Osteocyte (in vitro differentiated cells): ENCODE measurements at regions not wholly inside any gene's neighbourhood (a gene's known extent, or its start where the extent isn't known, plus 50 kb on each side); places are given as distances from the start of the nearest gene placed in this dataset.

ENCODE experiments used
- DNase-seq: peaks from one replicate; pipeline ENCODE4 v3.0.0; 2021; ENCODE audit warnings: mixed read lengths; ENCODE audit not compliant: unreplicated experiment; ENCODE audit errors: extremely low spot score
- H3K27ac Mint-ChIP-seq: one replicate; pipeline ENCODE4 v1.8.0; 2021; ENCODE audit warnings: mild to moderate bottlenecking, mixed read lengths; ENCODE audit not compliant: unreplicated experiment
- H3K27me3 Mint-ChIP-seq: one replicate; pipeline ENCODE4 v1.8.0; 2021; ENCODE audit warnings: mixed read lengths; ENCODE audit not compliant: unreplicated experiment
- H3K36me3 Mint-ChIP-seq: one replicate; pipeline ENCODE4 v1.8.0; 2021; ENCODE audit warnings: mixed read lengths; ENCODE audit not compliant: unreplicated experiment
- H3K4me1 Mint-ChIP-seq: one replicate; pipeline ENCODE4 v1.8.0; 2021; ENCODE audit warnings: mixed read lengths; ENCODE audit not compliant: unreplicated experiment
- H3K4me3 Mint-ChIP-seq: one replicate; pipeline ENCODE4 v1.8.0; 2021; ENCODE audit warnings: mild to moderate bottlenecking, moderate library complexity, mixed read lengths; ENCODE audit not compliant: unreplicated experiment
- H3K9me3 Mint-ChIP-seq: one replicate; pipeline ENCODE4 v1.8.0; 2021; ENCODE audit warnings: mixed read lengths; ENCODE audit not compliant: unreplicated experiment
- TF ChIP-seq, protein P1 (sequence below): fragments of 200-600 bp; sonication (generic); IDR thresholded peaks from 2 replicates; pipeline ENCODE4 v1.5.0; 2021; ENCODE audit warnings: antibody characterized with exemption, mild to moderate bottlenecking, moderate library complexity

DNA sequence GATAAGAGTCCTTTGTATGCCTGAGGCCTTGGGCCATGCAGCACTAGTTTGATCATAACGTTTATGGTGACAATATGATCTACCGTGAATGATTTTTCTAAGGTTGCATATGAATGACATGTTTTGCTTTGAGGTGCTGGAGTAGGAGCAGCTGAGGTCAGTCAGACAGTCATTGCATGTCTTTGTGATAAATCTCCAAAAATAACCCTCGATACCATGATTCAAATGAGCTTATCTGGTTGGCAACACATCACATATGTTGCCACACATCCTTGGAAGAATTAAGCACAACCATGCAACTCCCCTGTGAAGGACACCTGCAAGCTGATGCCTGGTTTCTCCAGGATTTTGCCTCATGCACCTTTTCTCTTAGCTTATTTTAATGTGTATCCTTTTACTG, 394.5 kb downstream of the LTN1 start:
- H3K4me3 Mint-ChIP-seq, result no peak overlapping the region
- DNase-seq, result no peak
- no peaks in the 10 kb centered on the region for H3K4me1 Mint-ChIP-seq
- no peaks in the 10 kb centered on the region for H3K27me3 Mint-ChIP-seq
- TF ChIP-seq, protein P1, sequence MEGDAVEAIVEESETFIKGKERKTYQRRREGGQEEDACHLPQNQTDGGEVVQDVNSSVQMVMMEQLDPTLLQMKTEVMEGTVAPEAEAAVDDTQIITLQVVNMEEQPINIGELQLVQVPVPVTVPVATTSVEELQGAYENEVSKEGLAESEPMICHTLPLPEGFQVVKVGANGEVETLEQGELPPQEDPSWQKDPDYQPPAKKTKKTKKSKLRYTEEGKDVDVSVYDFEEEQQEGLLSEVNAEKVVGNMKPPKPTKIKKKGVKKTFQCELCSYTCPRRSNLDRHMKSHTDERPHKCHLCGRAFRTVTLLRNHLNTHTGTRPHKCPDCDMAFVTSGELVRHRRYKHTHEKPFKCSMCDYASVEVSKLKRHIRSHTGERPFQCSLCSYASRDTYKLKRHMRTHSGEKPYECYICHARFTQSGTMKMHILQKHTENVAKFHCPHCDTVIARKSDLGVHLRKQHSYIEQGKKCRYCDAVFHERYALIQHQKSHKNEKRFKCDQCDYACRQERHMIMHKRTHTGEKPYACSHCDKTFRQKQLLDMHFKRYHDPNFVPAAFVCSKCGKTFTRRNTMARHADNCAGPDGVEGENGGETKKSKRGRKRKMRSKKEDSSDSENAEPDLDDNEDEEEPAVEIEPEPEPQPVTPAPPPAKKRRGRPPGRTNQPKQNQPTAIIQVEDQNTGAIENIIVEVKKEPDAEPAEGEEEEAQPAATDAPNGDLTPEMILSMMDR, result no peak
- peaks cover 21% of the 10 kb centered on the region for H3K9me3 Mint-ChIP-seq
- no peak overlapping the region for H3K27ac Mint-ChIP-seq
- no peaks in the 10 kb centered on the region for H3K36me3 Mint-ChIP-seq

DNA sequence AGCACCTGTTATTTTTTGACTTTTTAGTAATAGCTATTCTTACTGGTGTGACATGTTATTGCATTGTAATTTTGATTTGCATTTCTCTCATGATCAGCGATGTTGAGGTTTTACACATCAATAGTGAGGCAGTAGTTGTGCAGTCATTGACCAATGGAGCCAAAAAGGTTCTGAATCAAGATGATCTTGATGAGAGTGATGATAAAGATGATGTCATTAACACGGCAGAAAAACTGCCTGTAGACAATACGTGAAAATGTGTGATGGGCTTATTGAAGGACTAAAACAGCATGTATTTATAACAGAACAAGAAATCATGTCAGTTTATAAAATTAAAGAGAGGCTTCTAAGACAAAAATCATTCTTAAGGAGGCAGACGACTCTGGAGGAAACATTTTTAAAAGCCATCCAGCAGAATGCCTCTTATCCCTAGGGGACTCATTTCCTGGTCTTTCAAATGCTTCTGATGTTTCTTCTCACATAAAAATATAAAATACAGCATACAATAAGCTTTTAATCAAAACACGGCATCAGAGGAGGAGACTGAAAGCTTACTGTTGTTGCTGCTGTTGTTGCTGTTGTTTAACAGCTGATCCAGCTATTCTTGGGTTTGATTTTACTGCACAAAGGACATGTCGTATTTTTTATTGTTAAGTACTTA, 400.3 kb downstream of the LTN1 start:
- H3K4me1 Mint-ChIP-seq, result peaks cover 5% of the 10 kb centered on the region
- no peaks in the 10 kb centered on the region for H3K27me3 Mint-ChIP-seq
- peaks cover 11% of the 10 kb centered on the region for H3K9me3 Mint-ChIP-seq
- no peaks in the 10 kb centered on the region for H3K36me3 Mint-ChIP-seq
- TF ChIP-seq, protein P1, result no peak
- no peak overlapping the region for H3K4me3 Mint-ChIP-seq
- no peak overlapping the region for H3K27ac Mint-ChIP-seq
- DNase-seq, result no peak

DNA sequence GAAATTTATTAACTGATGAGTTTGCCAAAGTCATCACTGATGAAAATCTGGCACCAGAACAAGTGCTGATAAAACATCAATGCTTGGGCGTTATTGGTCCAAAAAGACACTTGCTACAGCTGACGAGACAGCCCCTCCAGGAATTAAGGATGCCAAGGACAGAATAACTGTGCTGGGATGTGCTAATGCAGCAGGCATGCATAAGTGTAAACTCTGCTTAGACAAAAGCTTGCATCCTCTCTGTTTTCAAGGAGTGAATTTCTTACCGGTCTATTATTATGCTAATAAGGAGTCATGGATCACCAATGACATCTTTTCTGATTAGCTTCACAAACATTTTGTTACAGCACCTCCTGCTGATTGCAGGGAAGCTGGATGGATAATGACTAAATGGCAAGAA, 402.0 kb downstream of the LTN1 start:
- H3K9me3 Mint-ChIP-seq, result peaks cover 10% of the 10 kb centered on the region
- H3K36me3 Mint-ChIP-seq, result no peaks in the 10 kb centered on the region

DNA sequence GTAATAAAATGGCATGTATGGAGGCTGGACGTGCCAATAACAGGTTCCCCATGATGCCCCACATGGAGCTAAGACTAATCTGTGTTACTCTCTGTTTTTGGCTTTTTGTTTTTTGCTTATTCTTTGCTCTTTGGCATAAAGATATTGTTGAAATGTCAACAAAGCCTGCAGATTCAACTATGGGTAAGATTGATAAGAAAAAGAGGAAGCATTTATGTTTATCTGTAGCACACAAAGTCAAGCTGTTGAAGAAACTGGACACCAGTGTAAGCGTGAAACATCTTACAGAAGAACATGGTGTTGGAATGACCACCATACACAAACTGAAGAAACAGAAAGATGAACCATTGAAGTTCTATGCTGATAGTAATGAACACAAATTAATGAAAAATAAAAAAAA, 402.7 kb downstream of the LTN1 start:
- TF ChIP-seq, protein P1, result no peak
- H3K27me3 Mint-ChIP-seq, result no peaks in the 10 kb centered on the region
- no peaks in the 10 kb centered on the region for H3K36me3 Mint-ChIP-seq
- H3K4me1 Mint-ChIP-seq, result peaks cover 5% of the 10 kb centered on the region
- peaks cover 15% of the 10 kb centered on the region for H3K9me3 Mint-ChIP-seq
- H3K4me3 Mint-ChIP-seq, result no peak overlapping the region
- no peak for DNase-seq
- no peak overlapping the region for H3K27ac Mint-ChIP-seq

More for the DNA sequence above, 402.0 kb downstream of the LTN1 start:
- no peak for DNase-seq
- H3K27me3 Mint-ChIP-seq, result no peaks in the 10 kb centered on the region
- TF ChIP-seq, protein P1, result no peak
- peaks cover 5% of the 10 kb centered on the region for H3K4me1 Mint-ChIP-seq
- H3K27ac Mint-ChIP-seq, result no peak overlapping the region
- H3K4me3 Mint-ChIP-seq, result no peak overlapping the region

DNA sequence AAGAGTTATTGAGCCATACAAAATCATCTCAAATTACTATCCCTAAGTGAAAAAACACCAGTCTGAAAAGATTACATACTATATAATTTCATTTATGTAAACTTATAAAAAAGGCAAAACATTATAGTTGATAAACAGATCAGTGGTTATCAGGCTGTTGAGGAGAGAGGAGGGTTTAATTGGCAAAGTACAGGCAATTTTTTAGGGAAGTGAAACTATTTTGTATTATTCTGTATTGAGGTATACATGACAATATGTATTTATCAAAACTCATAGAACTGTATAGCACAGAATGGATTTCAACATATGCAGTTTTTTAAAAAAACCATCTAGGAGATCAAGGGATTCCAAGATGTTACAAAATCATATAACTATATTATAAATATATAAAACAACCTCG, 403.7 kb downstream of the LTN1 start:
- peaks cover 5% of the 10 kb centered on the region for H3K4me1 Mint-ChIP-seq
- no peak overlapping the region for H3K27ac Mint-ChIP-seq
- no peaks in the 10 kb centered on the region for H3K36me3 Mint-ChIP-seq
- no peak overlapping the region for H3K4me3 Mint-ChIP-seq
- H3K9me3 Mint-ChIP-seq, result peaks cover 15% of the 10 kb centered on the region
- TF ChIP-seq, protein P1, result no peak
- DNase-seq, result no peak
- no peaks in the 10 kb centered on the region for H3K27me3 Mint-ChIP-seq
